HG03045 (cell line): ENCODE measurements at regions not wholly inside any gene's neighbourhood (a gene's known extent, or its start where the extent isn't known, plus 50 kb on each side); places are given as distances from the start of the nearest gene placed in this dataset.
"Not testable (repeated sequence)": the region's sequence is repeated elsewhere in the genome, so short reads cannot be mapped to it uniquely, and the experiment has no call there.

Experiments
- ATAC-seq: cut with Tn5 transposase; IDR thresholded peaks from one replicate; pipeline ENCODE4 v1.9.1; 2021; ENCODE audit warnings: mild to moderate bottlenecking, moderate library complexity; ENCODE audit not compliant: unreplicated experiment

- ATAC-seq, result no peak
Measured at GRCh38 chr2:153308466-153308865, 170.1 kb downstream of the RPRM start.

DNA sequence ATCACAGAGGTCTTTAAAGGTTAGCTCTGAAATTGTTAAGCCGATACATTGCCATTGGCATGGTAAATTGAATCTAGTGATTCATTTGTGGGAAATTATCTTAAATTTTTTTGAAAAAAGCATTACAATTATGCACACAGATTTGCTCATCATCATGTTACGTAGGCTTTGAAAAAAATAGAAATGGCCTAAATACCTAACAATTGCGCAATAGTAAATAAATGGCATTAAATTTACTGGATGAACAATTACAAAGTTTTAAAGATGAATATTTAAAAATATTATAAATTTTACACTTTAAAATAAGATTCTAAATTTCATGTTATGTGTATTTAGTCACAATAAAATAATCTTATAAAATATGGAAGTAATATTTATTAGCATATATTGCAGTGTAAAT, 171.3 kb downstream of the RPRM start:
- no peak for ATAC-seq

GRCh38 chr2:153299809-153300208, 178.8 kb downstream of the RPRM start:
- no peak for ATAC-seq

DNA sequence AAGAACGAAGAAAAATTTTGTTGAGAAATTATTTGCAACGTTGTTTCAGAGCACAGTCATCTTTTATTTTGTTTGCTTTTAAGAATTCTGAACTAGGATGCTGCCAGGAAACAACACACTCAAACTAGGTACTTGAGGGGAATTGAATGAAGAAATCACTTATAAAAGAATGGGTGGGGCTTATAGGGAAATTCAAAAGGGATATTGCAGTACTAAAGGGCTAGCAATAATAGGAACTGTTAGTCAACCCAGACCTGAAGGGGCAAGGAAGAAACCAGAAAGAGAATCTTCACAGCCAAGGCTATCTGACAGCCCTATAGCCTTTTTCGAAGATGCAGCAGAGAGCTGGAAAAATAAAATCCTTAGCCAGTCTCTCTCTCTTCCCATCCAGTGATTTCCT, 179.3 kb downstream of the RPRM start:
- no peak for ATAC-seq

DNA sequence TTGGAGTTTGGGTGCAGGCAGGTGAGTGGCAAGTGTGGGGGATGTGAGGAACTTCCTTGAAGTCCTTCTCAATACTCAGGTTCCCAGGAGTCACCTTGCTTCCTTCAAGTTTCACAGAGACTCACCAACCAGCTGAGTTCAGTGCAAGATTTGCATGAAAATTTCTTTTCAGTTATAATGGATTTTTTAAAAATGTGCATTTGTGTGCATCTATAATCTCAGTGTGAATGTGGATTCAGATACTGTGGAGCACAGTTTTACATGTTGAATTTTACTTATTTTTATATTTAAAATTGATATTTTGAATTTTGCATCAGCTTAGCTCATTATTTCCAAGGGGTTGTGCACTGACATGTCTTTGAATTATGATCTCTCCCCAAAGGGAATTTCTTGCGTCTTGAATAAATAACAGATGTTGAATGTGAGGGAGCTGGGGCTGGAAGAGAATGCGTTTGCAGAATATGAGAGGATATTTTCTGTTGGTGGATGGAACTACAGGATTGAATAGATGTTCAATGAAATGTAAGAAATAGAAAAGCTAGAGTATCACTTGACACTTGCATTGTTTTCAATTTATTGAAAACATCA, 184.3 kb downstream of the RPRM start:
- no peak for ATAC-seq

DNA sequence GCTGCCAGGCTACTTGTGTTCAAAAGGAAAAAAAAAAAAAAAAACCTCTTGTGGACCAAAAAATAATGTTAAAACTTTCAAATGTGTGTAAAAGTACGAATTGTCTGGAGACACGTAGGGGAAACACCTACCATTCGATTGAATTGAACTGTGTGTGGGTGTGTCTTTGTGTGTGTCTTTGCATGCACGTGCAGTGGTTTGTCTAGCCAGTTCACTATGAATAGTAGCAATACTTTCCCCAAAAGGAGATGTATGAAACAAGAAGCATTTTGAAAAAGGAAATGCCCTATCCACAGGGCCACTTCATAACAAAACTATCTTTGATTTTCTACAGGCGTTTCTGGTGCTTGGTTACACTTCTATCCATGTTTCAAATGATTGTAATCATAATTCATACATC, 186.8 kb downstream of the RPRM start:
- ATAC-seq, result no peak

DNA sequence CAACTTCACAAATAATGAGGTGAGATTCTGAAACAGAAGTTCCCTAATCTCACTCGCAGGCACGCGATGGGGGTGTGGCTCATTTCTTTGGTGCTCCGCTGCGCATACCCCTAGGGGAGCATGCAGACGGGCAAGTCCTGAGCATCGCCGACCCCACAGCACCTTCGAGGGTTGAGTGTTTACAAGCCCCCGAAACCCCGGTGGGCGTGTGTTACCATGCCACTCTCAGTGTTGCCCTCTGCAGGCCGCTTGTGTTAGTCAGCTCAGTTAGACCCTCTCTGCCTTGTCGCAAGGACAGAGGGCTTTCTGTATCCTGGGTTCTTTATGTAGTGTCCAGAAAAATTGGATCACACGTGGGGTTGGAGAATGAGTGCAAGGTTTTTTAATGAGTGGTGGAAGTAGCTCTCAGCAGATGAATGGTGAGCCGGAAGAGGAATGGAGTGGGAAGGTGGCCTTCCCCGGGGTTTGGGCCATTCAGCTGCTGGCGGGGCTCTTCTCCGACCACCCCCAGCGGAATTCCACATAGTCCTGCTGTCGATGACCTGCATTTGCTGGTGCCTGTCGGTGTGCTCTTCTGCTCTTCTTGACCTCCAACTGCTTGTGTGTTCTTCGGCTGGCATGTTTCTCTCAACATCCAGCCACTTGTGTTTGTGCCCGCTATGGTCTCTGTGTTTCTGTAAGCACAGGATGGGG, 191.3 kb downstream of the RPRM start:
- ATAC-seq, result no peak

DNA sequence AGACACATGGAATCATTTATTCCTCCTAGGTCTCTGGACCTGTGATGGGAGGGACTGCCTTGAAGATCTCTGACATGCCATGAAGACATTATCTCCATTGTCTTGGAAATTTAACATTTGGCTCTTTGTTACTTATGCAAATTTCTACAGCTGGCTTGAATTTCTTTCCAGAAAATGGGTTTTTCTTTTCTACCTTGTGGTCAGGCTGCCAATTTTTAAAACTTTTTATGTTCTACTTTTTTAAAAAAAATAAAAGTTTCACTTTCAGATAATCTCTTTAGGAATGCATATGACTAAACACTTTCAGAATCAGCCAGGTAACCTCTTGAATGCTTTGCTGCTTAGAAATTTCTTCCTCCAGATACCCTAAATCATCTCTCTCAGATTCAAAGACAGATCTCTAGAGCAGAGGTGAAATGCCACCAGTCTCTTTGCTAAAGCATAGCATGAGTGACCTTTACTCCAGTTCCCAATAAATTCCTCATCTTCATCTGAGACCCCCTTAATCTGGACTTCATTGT, 209.6 kb downstream of the RPRM start:
- no peak for ATAC-seq

GRCh38 chr2:153256876-153257275, 221.7 kb downstream of the RPRM start:
- not testable (repeated sequence) for ATAC-seq

DNA sequence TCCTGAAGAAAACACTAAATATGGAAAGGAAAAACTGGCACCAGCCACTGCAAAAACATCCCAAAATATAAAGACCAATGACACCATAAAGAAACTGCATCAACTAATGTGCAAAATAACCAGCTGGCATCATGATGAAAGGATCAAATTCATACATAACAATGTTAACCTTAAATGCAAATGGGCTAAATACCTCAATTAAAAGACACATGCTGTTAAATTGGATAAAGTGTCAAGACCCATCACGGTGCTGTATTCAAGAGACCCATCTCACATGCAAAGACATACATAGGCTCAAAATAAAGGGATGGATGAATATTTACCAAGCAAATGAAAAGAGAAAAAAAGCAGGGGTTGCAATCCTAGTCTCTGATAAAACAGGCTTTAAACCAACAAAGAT, 231.9 kb downstream of the RPRM start:
- ATAC-seq, result not testable (repeated sequence)

DNA sequence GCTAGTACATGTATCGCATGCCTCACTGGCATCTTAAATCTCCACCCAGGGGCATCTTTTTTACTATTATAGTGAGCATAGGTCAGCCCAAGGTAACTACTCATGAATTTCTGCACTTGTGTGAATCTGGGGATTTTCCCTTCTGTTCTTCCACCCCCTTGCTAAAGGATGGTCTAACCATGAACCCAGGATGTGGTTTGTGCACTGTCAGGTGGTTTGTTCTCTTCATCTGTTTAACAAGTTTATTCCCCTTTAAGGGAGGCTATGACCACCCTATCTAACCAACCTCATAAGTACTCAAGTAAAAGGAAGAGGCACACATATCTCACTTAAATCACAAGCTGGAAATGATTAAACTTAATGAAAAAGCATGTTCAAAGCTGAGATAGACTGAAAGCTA, 243.0 kb downstream of the RPRM start:
- ATAC-seq, result no peak

DNA sequence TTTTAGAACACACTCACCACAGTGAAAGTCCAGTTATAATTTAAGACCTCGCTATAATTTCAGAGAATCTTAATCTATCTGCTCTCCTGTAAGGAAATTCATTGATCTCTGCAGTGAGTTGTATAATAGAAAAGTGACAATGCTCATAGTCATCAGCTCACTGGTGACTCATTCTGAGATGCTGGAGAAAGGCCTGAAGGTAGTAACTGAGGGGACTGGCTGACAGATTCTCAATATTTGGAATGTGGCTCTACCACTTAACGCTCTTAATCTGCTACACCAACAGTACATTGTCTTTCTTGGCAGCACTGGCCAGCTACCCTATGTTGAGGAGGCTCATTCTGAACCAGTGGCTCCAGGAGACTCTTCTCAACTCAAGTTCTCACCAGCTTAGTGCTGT, 246.1 kb downstream of the RPRM start:
- no peak for ATAC-seq

GRCh38 chr2:153230977-153231376, 247.6 kb downstream of the RPRM start:
- ATAC-seq, result no peak

GRCh38 chr2:153228904-153229303, 249.7 kb downstream of the RPRM start:
- no peak for ATAC-seq

DNA sequence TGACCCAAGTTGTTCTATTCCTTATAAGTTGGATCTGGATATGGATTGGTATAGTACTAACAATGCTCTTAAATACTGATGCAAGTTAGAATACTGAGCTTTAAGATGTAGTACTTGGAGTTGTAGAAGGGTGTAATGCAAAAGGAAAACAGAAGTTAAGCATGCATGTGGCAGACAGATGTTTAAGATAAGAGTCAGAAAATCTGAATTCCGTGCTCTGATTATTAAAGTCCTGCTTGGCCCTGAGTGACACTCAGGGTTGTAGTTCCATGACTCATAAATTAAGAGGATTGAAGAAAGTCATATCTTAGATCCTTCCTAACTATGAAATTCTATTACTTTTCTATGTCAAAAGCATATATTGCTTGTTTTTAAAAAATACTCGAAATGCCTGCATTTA, 250.6 kb downstream of the RPRM start:
- ATAC-seq, result no peak

DNA sequence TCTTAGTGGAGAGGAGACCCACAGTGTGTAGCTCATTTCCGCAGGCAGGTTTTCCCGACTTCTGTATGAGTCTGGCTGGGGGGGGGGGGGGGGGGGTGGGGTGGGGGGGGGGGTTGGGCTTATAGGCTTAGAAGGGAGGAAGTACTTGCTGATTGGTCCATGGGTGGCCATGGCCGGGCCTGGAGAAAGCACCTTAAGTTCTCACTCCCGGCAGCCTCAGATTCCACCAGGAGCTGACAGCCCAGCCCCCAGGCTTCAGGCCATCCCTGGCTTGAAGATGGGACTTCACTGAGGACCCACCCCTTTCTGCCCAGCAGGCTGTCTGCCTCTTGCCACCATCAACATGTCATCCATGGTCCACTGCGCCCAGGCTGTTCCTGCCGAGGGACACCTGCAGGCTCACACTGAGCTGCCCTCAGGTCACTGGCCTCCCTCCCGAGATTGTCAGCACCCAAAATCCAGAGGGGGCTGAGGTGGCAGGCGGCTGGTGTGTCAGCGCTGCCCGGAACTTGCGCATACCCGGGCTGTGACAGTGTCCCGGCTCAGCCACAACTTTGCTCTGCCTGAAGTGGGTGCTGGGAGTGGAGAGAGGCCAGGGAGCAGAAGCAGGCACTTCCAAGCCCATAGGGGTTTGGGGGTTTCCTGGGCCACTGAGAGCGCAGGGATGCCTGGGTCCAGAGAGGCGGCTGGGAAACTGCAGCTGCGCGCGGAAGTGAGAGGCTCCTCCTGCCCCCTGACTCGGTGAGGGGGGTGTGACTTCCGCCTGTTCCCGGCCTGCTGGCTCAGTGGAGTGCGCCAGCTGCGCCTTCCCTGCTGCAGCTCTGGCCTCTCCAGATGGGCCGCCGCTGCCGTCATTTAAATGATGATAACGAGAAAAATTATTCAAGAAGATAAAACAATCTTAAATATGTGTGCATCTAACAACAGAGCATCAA, 256.1 kb downstream of the RPRM start:
- ATAC-seq, result no peak

- ATAC-seq, result no peak
Measured at GRCh38 chr2:153221506-153221905, 257.1 kb downstream of the RPRM start.

DNA sequence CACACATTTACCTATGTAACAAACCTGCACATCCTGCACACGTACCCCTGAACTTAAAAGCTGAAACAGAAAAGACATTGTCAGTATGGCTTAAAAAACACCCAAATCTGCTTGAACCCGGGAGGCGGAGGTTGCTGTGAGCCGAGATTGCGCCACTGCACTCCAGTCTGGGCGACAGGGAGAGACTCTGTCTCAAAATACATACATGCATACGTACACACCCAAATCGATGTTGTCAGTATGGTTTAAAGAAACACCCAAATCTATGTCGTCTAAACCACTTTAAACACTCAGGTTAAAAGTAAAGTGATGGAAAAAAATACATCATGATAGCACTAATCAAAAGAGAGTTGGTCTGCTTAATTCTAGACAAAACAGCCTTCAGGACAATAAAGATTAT, 257.5 kb downstream of the RPRM start:
- no peak for ATAC-seq

DNA sequence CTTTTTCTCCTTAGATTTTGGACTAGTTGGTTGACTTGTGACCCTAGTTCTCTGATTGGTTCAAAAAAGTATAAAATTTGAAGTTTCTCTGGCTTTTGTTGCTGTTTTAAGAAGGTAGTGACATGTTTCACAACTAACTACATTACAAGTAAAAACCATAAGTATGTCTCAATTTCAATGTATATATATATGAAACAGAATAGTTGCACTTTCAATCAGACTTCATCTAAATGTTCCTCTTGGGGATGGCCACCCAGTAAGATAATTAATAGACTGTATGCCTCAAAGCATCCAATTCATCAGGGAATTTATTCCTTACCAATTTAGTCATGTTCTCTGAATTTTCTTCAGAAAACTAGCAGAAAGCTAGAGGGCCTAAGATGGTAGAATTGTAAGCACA, 259.7 kb downstream of the RPRM start:
- no peak for ATAC-seq

GRCh38 chr2:153214337-153214736, 264.2 kb downstream of the RPRM start:
- ATAC-seq, result no peak

DNA sequence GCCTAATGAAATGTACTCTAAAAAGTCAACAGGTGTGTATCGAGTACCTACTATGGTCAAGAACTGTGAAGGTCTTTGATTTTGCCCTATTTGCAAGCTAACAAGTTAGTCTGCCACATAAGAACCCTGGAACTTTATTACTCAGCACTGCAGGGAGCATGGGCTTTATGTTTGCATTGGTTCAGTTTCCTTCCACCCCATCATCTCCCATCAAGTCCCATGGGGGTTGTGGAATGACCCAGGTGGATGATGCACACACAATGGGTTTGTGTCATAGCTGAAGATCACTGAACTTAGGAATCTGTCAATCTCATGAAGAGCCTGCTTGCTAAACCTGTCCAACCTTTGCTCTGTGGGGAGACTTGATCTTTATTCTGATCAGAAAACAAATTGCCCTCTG, 265.5 kb downstream of the RPRM start:
- ATAC-seq, result no peak
